GM03348 (cell line): ENCODE measurements at regions not wholly inside any gene's neighbourhood (a gene's known extent, or its start where the extent isn't known, plus 50 kb on each side); places are given as distances from the start of the nearest gene placed in this dataset.

ENCODE experiments used
- DNase-seq: peaks from one replicate; pipeline ENCODE4 v3.0.0; 2012; ENCODE audit warnings: low spot score

DNA sequence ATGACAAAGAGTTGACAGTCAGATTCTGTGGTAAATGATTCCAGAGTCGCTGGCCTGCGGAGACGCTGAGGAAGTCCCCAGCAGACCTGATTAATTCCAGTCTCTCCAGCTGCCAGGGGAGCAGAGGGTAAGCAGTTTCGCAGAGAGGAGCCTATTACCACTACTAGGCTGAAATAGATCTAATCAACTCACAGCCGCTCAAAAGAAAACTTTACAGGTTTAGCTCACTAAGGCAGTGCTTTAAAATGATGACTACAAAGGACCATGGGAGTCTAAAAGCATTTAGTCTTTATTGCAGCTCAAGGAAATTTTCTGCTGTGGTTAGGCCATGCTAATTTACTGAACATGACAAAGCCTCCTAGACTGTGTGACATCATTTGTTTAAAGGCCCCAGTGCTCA is 445.6 kb upstream of the POU3F3 start:
- no peak for DNase-seq

DNA sequence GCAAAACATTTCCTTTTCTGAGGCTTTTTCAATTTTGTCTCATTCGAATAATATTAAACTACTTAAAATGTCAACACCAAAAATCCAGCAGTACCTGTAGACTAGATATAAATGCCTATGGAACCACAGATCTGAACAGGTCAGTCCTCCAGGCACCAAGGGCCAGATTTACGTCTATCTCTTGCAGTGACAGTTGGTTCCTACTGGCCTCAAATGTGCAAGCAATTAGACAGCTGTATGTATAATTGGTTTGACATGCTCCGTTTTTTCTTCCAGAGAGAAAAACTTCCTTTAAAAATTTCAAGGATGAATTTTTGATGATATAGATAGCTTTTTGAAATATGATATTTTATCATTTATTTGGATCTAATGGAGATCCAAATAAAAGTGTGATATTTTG is 443.8 kb upstream of the POU3F3 start:
- DNase-seq, result no peak

DNA sequence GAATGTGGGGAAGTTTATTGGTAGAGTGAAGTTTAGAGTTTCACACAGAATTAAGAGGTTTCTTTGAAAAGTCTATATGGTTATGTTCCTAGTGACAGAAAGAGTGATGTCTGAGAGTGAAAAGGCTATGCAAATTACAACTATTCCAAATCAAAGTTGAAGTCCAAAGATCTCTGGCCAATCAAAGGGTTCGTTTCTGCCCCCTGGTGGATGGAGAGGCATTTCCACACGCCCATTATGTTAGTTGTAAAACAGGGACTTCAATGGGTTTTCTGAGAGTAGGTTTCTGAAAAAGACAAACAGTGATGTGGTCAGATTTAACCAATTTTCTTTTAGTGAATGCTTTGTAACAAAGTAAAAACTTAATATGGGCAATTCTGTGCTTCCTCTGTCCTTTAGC is 441.5 kb upstream of the POU3F3 start:
- no peak for DNase-seq

DNA sequence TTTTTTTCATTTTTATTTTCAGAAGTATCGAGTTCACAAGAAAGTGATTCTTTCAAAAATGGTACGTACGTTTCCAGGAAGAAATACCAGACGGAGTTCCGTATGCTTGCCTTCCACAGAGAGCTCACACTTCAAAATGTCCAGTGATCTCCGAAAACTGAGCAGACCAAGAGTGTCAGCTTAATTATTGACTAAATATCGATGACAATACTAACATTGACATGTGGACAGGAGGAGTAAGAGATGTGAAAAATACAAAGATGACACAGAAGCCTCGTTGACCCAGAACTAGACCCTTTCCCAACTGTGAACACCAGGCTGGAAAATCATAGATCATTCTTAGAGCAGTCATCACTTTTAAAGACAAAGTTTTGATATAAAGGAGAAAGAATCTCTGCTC is 440.0 kb upstream of the POU3F3 start:
- no peak for DNase-seq

DNA sequence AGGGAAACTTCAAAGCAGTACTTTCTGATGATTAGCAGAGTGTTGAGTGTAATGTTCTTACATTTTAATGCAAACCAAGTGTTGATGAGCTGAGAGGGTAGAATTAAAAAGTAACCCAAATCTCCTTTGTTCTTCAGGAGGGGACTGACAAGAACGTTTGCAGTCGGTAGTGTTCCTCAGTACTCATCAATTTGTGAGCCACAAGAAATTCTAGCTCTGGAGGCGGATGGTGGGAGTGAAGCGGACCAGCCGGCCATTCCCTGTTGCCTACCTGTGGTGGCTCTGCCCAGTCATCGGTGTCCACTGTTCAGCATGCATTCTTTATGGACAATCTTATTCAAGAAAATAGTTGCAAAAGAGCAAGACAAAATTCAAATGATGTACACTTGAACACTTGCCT is 438.6 kb upstream of the POU3F3 start:
- DNase-seq, result no peak

DNA sequence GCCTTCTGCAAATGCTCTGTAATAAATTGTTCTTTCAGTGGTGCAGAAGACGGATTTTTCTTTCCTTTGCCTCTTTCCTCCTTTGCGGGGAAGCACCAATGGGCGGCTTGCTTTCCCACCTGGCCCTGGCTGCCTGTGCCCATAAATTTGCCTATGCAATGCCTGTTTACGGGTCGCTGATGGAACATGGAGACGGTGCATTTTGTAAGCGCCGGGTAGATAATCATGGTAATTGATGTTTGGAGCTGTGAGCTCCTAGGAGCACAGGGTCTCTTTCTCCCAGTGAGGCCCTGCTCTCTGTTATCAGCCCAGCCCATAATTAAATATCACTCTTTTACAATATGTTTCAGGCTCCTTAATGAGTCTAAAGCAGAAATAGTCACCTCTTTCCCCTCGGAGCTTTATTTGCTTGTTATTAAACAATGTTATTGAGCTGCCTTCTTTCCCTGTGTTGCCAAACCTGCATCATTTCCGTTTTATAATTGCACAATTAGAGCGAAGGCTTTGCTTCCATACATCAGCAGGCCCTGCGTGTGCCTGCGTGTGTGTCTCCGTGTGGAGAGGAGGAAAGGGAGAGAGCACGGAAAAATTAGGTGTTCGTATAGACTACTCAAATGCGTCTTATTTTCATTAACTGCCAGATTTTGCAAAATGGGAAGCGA is 437.4 kb upstream of the POU3F3 start:
- DNase-seq, result no peak

DNA sequence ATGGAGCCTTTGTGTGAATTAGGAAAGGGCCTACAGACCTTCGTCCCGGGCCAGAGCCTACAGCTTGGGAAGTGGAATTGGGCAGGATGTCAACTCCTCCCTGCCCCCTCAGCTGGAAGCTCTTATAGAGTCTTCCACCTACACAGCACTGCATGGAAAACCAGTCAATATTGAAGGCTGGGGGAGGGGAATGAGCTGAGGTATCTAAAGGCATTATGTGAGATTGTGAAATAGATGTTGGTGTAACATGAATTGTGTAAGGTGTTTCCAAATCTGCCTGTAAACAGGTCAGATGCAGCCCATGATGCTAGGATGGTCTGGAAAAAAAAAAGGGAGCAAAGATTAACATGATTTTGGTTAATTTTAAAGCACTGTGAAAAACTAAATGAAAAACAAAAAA is 433.5 kb upstream of the POU3F3 start:
- no peak for DNase-seq

DNA sequence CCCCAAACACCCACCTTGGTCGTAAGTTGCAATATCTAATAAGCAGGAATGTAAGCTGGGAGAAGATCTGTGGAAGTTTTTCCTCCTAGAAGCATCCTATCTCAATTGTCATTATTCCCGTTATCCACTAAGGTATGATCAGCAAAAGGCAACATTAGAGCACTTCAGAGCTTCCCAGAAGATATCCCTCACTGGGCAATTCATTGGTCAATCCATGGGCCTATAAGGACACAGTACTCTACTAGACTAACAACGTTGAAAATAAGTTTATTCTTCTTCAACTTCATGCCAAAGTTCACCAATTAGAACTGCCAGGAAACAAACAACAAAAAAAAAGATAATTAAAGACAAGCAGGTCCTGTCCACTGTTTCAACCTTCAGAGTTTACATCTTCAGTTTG is 433.0 kb upstream of the POU3F3 start:
- DNase-seq, result no peak

DNA sequence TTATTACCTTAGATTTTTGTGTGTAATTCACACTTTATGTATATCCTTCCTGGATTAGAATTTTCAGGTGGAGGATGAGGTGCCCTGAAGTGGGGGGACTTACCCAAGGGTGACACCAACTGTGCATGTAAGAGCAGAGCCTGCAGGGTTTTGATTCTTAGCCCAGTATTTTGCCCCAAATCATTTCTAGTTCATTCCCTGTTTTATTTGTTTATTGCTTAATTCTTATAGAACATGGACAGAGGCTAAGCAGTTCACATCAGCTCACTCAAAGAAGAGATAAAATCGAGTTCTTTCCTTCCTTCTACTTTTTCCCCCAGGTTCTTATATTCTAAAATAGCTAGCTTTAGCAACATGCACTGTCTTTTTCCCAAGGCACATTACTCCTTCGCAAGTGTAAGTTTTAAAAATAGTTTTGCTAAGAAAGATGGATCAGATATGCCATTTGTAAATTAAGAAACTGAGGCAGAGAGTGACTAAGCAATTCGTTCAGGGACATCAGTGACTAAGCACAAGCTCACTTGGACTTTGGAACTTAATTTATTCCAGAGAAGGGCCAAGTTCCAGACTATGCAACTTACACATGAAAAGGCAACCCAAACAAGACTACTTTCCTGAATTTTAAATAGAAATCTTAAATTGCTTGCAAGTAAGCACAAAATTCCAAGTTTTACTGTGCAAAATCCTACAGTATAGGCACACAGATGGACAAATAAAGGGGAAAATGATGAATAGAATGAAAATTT is 427.9 kb upstream of the POU3F3 start:
- no peak for DNase-seq

DNA sequence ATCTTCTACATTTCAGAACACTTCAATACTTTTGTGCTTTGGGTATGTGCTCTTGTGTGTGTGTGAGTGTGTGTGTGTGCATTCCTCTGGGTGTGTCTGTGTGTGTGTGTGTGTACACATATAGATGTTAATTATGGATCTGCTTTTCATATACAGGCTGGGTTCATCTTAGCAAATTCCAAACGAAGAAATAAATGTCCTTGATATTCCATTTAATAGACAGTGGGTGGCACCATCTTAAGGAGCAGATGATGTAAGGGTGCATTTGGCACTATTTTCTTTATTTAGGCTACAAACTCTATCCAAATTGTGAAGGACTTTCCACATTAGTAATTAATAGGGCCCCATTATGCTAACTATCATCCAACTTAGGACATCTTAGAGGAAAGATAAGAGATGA is 425.8 kb upstream of the POU3F3 start:
- no peak for DNase-seq

DNA sequence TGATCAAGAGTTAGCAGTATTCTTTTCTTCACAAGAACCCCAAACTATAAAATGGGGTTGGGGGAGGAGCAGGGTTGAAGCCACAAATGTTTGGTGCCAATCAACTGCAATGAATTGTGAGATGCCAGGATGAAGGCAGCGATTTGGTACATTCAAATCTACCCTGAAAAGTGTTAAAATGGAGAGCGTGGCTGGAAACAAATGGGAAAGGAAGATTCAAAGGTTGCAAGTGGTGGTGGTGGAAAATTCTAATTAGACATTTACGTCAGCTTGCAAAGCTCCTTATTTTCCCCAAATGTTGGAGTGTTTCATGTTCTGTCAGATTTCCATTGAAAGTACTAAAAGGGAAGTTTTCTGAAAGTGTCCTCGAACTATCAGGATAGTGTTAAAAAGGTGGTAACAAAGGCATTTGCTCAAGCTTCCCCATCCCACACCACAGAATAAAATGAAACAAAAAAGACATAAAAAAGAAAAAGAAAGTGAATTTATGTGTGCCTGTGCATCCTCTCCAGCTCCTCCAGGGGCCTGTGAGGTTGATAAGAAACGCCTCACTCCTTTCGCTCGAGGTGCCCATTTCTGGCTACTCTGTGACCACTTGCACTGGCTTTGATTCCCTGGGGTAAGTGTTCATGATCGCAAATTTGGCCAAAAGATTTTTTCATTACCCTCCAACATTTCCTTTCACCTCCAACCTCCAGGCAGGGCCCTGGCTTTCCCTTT is 424.1 kb upstream of the POU3F3 start:
- no peak for DNase-seq

DNA sequence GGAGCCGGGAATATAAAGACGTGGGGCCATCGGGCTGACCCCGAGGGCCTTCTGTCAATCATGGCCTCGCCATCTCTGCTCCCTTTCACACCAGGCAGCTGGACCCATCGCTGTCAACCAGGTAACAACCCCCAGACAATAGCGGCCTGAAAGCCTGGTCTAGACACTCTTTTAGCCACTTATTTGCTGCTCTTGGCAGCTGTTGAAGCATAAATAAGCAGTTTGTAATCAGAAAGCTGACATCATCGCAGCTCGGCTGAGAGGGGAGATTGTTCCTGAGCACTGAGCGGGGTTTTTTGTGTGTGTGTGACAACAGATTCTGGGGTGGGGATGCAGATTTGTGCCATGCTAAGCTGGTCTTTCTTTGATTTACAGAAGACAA is 423.6 kb upstream of the POU3F3 start:
- no peak for DNase-seq

DNA sequence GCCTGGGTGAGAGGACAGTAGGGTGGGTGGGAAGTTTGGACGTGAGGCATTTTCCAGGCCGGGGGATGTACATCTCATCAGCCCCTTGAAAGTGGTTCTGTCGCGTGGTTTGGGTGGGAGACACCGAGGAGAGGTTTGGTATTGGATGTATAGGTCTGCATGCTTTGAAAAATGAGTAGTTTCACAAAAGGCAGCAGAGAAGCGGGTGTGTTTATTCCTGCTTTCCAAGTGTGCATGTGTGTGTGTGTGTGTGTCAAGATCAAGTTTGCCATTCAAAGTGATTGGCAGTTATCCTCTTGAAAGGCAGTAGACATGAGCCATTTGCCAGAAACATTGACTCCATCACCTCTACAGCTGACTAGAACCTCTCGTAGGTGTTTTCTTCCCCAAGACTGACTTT is 423.1 kb upstream of the POU3F3 start:
- no peak for DNase-seq

DNA sequence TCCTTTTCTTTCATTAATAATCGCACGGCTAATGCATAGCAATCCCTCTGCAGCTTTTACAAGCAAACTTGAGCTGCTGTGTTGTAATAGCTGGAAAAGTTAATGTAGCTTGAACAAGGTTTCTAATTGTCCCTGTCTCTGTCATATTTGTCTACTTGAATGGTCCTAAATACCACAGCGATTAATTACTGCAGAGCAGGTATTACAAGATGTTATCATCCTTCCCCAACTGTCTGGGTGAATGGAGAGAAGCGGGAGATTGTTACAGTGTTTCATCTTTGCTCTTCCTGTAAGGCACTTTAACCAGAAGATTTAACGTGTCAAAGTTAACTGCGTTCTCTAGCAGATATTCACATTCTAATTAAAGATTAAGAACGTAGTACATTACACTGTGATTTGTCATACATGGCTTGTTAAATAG is 422.2 kb upstream of the POU3F3 start:
- no peak for DNase-seq

DNA sequence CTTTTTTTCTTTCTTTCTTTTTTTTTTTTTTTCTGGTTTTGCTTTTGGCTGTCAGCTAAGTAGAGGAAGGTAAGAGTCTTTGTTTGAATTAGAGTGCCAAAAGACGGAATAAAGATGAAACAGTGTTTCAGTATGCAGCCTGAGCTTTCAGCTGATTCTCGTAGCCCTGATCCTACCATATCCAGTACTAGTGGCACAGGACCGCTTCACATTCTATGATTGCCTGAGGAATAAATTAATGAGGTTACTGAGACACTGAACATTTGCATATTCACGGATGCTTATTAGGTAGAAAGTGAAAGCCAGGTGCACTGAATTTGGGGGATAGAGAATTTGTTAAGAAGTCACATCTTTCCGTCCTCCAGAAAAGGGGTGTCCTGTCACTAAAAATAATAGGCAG is 421.5 kb upstream of the POU3F3 start:
- DNase-seq, result no peak

DNA sequence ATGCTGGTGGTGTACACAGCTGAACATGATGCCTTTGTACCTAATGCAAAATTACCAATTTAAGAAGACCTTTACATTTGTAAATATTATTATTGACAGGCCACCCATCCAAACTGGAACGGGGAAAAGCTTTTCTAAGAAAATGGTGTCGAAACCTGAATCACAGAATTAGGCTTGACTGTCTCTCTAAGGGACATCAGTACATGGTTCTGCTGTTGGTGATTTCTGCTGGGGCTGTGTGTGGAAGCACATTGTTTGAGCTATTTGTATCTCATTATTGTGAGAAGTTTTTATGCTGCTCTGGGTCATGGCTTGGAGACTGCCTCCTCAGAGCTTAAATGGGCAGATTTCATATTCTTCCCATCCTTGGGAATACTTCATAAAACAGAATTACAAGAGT is 420.9 kb upstream of the POU3F3 start:
- no peak for DNase-seq

DNA sequence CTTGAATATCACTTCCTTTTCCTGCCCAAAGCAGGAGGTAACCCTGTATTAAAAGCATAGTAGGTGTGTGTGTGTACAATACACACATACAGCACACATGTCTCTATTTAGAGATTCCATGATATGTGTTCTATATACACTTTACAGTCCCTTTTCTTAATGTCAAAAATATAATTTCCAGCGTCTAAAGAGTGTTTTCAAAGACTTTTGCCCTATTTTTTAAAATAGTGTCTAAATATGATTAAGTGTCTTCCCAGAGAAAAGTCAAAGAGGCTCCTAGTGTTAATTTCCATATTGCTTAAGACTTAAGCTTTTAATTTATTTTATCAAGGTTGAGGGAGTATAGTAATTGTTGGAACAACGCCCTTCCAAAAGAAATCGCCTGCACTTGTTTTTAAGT is 420.3 kb upstream of the POU3F3 start:
- no peak for DNase-seq

DNA sequence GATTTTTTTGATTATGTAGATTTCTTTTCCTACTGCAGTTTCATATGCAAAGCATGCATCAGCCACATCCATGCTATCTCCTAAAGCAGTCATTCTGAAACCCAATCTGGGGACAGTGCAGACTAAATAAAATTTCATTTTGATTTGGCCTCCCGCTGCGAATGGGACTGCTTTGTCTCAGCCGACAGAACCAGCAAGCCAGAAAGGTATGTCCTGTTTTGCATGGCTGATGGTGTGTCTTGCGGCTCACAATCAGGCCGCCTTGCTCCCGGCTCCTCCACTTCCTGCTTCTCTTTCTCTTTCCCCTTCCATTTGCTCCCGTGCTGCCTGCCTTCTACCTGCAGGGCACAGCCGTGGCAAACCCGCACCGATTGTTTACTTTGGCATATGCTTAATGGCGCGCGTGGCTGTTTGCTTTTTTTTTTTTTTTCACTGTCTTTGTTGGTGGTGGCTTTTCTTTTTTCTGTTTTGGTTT is 419.6 kb upstream of the POU3F3 start:
- DNase-seq, result no peak

DNA sequence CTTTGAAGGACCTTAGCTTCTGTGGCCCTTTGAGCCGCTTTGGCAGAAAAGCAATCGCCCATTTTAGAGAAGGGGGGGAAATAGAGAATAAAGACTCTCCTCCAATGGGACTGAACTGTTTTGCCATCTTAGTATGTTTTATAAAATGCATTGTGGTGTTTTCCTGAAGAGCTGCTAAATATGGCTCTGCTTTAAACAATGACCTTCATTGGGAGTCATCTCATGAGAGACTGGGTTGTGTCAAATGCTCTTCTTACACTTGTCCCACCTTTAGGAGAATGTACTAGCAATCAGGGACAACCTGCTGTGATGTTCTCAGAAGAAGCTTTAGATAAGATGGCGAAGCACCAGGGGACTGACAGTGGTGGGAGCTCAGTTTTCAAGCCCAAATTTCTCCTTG is 418.9 kb upstream of the POU3F3 start:
- no peak for DNase-seq

DNA sequence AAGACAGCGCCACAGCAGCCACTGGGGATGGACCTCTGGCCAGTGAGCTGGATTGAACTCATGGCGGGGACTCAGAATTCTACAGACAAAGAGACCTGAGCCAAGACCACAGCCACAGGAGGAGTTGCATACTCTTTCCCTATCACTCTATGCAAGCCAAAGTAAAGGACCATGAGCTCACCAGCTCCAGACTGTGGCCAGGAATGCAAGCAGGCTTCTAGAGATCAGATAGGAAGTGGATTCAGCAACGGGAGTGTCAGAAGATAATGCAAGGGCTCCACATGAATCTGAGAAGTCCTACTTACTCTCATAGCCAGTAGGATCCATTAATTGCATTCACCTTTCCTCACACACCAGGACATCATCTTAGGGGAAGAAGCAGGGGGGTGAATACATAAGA is 415.4 kb upstream of the POU3F3 start:
- DNase-seq, result no peak

DNA sequence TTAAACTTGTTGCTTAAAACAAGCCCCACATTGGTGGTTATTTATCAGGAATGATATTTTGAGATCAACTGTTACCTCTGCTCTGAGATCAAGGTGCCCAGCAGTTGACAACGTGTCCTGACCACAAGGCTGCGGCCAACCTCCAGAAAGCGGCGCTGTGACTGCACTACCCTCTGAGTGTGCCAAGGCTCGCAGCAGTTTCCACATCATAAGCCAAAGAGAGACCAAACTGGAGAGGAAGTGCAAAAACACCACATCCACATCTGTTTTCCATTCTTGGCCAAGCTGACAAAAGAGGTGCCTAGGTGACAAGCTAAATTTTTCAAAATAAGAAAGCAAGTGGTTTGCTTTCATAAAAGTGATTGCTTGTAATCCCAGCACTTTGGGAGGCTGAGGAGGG is 410.8 kb upstream of the POU3F3 start:
- DNase-seq, result no peak

DNA sequence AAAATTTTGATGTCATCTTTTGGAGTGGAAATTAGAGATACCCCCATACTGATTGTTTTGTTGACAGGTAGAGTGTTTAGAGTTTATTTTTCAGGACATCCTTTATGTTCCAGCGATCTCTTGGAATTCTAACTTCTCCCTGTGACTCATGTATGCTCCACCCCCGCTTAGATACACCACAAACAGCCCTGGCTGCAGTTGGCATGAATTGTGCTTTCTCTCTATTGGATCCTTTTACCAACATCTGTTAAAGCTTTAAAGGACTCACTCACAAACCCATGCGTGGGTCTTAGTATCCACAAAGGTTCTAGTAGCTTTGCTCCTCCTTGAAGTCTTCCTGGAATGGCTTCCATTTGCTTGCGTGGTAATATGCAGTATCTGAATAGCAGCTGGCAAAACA is 409.5 kb upstream of the POU3F3 start:
- no peak for DNase-seq

DNA sequence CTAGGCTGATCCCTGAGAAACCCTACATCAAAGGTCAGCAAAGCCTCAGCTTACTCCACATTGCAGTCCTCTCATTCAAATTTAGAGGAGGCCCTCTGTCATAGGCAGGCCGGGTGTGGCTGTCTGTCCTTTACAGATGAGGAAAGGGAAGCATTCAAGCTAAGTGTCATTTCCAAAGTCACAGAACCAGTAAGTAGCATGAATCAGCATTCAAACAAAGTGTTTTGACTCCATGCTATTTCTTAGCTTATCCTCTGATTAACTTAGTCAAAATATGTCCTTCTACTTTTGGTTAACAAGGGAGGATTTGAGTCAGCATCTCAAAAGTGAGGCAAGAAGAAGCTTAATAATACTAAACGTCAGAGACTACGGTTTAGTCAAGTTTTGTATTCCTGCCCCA is 409.0 kb upstream of the POU3F3 start:
- DNase-seq, result no peak
